HG03159 (cell line): ENCODE measurements at regions not wholly inside any gene's neighbourhood (a gene's known extent, or its start where the extent isn't known, plus 50 kb on each side); places are given as distances from the start of the nearest gene placed in this dataset.

Experiments
- ATAC-seq: cut with Tn5 transposase; IDR thresholded peaks from one replicate; pipeline ENCODE4 v1.9.1; 2021; ENCODE audit warnings: mild to moderate bottlenecking, moderate library complexity; ENCODE audit not compliant: unreplicated experiment

- no peak for ATAC-seq
Observed at GRCh38 chr16:72367851-72368250, 195.9 kb upstream of the PMFBP1 start.

GRCh38 chr16:72362973-72363372, 191.0 kb upstream of the PMFBP1 start:
- ATAC-seq = no peak

- no peak for ATAC-seq
Observed at GRCh38 chr16:72362476-72362875, 190.5 kb upstream of the PMFBP1 start.

GRCh38 chr16:72357910-72358309, 186.0 kb upstream of the PMFBP1 start:
- ATAC-seq = no peak

GRCh38 chr16:72355561-72355960, 183.6 kb upstream of the PMFBP1 start:
- no peak for ATAC-seq

GRCh38 chr16:72349719-72350118, 177.8 kb upstream of the PMFBP1 start:
- no peak for ATAC-seq

GRCh38 chr16:72332926-72333325, 161.0 kb upstream of the PMFBP1 start:
- ATAC-seq = no peak

- ATAC-seq = no peak
Observed at GRCh38 chr16:72324578-72324977, 152.6 kb upstream of the PMFBP1 start.

- no peak for ATAC-seq
Observed at GRCh38 chr16:72317446-72317845, 145.5 kb upstream of the PMFBP1 start.

GRCh38 chr16:72313903-72314302, 141.9 kb upstream of the PMFBP1 start:
- ATAC-seq = no peak

GRCh38 chr16:72312828-72313227, 140.9 kb upstream of the PMFBP1 start:
- no peak for ATAC-seq

GRCh38 chr16:72311426-72311825, 139.5 kb upstream of the PMFBP1 start:
- no peak for ATAC-seq

- no peak for ATAC-seq
Observed at GRCh38 chr16:72309001-72309400, 137.0 kb upstream of the PMFBP1 start.

GRCh38 chr16:72308396-72308795, 136.4 kb upstream of the PMFBP1 start:
- no peak for ATAC-seq

GRCh38 chr16:72302332-72302731, 130.4 kb upstream of the PMFBP1 start:
- no peak for ATAC-seq

- no peak for ATAC-seq
Observed at GRCh38 chr16:72301523-72302236, 129.7 kb upstream of the PMFBP1 start.

GRCh38 chr16:72300892-72301291, 128.9 kb upstream of the PMFBP1 start:
- ATAC-seq = no peak

GRCh38 chr16:72299684-72300243, 127.8 kb upstream of the PMFBP1 start:
- no peak for ATAC-seq

- no peak for ATAC-seq
Observed at GRCh38 chr16:72298961-72299360, 127.0 kb upstream of the PMFBP1 start.

GRCh38 chr16:72295914-72296313, 124.0 kb upstream of the PMFBP1 start:
- ATAC-seq = no peak

GRCh38 chr16:72291531-72291981, 119.6 kb upstream of the PMFBP1 start:
- ATAC-seq = no peak

- ATAC-seq = no peak
Observed at GRCh38 chr16:72291121-72291520, 119.2 kb upstream of the PMFBP1 start.

GRCh38 chr16:72287649-72288048, 115.7 kb upstream of the PMFBP1 start:
- no peak for ATAC-seq
